Stimulated activated CD8-positive, alpha-beta memory T cell treated with anti-CD3 and anti-CD28 coated beads, Interleukin-7, amount 100 ng/mL, for 4 hours (primary cell): ENCODE measurements at regions not wholly inside any gene's neighbourhood (a gene's known extent, or its start where the extent isn't known, plus 50 kb on each side); places are given as distances from the start of the nearest gene placed in this dataset.
"Not testable (repeated sequence)": the region's sequence is repeated elsewhere in the genome, so short reads cannot be mapped to it uniquely, and the experiment has no call there.

ENCODE experiments used
- DNase-seq, 2 donors: peaks; one replicate each; pipeline ENCODE4 v3.0.0-alpha.2; 2020; ENCODE audit warnings: low read depth in 2 of 2

DNA sequence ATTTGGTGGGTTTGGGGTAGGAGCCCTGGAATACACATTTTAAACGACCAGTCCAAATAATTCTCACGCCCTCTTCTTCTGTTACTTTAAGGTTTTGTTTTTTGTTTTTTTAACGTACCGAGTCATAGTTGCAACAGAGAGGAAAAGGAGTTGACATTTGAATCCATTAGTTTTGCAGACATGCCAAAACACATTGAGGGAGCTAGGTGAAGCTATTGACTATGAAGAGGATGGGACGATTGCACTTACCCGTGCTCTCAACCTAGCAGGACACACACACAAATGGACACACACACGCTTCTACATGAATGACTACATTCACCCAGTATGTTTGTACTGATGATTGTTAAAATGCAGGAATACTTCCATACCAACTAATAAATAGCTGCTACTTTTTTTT, 54.3 kb upstream of the CIT start:
- no peak for DNase-seq

DNA sequence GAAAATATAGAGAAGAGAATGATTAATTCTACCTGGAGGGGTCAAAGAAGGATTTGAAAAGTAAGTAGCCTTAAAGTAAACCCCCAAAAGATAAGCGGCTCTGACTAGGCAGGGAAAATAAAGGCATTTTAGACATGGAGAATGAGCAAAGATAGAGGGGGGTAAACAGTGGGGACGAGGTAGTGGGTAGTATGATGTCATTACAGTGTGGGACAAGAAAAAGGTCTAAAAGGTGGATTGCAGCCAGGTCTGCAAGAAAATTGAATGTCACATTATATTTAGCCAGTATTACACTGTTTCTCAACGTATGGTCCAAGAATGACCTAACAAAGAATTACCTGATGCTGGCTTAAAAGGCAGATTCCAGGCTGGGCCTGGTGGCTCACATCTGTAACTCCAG, 55.8 kb upstream of the CIT start:
- no peak for DNase-seq

DNA sequence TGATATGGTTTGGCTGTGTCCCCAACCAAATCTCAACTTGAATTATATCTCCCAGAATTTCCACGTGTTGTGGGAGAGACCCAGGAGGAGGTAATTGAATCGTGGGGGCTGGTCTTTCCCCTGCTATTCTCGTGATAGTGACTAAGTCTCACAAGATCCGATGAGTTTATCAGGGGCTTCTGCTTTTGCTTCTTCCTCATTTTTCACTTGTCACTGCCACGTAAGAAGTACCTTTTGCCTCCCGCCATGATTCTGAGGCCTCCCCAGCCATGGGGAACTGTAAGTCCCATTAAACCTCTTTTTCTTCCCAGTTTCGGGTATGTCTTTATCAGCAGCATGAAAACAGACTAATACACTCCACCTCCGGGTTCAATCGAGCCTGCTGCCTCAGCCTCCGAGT, 54.3 kb upstream of the BICDL1 start:
- DNase-seq = not testable (repeated sequence)

DNA sequence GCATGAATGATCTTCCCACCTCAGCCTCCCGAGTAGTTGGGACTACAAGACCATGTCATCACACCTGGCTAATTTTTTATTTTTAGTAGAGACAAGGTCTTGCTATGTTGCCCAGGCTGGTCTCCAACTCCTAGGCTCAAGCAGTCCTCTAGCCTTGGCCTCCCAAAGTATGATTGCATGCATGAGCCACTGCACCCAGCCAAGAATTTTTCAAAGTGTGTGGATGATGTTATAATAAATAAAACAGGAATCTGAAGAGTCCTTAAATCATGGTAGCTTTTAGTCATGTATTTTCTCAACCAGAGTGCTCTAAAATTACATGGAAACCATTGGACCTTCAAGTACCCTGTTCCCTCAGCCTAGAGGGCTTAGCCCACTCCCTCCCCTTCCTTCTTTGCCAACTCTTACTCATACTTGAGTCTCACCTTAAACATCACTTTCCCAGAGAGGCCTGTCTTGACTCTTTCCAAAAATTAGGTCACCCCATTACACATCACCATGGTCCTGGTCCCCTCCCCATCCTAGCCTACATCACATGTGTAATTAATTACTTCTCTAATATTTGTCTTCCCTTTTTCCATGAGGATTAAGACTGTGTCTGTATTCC, 52.2 kb upstream of the BICDL1 start:
- no peak for DNase-seq

DNA sequence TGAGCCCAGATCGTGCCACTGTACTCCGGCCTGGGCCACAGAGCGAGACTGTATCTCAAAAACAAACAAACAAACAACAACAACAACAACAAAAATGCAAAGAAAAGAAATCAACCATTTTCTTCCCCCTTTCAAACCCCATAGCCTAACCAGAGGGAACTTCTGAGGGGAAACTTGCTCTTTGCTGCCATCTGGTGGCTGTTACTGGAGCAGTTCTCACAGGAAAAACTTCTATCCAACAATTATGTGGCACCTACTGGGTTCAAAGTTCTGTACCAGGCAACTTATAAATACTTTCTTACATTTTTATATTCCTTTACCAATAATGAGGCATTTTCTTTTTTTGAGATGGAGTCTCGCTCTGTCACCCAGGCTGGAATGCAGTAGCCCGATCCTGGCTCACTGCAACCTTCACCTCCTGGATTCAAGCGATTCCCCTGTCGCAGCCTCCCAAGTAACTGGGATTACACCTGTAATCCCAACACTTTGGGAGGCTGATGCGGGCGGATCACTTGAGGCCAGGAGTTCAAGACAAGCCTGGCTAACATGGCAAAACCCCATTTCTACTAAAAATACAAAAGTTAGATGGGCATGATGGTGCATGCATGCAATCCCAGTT, 50.9 kb upstream of the BICDL1 start:
- DNase-seq = peak; percentile 38 to 40
